OCI-M1 (cell line): ENCODE measurements at regions not wholly inside any gene's neighbourhood (a gene's known extent, or its start where the extent isn't known, plus 50 kb on each side); places are given as distances from the start of the nearest gene placed in this dataset.
"Not testable (repeated sequence)": the region's sequence is repeated elsewhere in the genome, so short reads cannot be mapped to it uniquely, and the experiment has no call there.

Source experiments
- DNase-seq: peaks from one replicate; lab custom pipeline; 2025; lab: John Stamatoyannopoulos, UW

DNA sequence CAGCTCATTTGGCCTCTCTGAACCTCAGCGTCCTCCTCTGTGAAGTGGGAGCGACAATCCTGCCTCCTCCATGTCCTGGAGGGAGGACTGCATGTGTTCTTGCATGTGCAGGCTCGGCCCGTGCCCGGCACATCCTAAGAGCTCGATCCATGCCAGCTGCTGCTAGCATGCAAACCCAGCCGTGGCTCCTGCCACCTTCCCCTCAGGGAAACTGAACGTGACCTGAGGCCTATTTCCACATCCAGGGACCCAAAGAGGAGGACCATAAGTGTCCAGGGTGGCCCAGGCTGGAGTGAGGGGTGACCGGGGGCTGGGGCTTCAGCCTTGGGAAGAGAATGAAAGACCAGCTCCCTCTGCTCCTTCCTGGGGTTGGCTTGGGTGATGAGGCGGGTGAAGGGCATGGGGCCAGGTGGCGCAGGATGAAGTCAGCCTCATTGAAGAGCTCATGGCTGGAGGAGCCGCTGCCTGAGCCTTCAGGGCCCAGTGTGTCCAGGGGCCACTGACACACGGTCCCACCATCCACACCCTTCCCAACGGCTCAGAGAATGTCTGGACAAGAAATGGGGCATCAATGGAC, 115.7 kb upstream of the AKAP13 start:
- DNase-seq, result not testable (repeated sequence)

DNA sequence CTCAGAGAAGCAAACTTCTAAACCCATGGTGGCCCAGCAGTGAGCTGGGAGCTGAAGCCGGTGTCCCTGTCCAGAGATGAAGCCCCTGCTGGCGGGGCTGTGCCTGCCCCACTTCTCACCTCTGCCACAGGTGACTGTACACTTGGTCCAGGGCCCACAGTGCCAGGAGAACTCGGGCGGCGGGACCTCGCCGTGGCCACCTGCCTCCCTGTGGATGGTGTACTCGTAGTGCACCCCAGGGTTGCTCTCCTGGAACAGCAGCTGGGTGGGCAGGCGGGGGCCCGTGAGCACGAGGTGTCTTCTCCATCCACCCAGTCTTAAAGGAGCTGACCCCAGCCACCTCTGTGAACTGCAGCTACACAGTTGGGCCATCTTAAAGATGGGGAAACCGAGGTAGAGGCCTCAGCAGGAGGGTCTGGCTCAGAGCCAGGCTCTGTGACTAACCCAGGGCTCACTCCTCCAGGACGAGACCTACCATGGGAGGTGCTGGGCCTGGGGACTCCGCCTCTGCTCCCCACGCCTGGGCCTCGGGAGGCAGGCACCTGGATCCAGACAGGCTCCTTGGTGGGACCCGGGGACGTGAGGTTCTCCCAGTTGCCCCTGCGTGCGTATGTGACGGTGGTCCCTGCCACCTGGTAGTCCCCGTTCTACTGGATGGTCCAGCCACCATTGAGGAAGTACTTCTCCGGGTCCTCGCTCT, 113.1 kb upstream of the AKAP13 start:
- not testable (repeated sequence) for DNase-seq

DNA sequence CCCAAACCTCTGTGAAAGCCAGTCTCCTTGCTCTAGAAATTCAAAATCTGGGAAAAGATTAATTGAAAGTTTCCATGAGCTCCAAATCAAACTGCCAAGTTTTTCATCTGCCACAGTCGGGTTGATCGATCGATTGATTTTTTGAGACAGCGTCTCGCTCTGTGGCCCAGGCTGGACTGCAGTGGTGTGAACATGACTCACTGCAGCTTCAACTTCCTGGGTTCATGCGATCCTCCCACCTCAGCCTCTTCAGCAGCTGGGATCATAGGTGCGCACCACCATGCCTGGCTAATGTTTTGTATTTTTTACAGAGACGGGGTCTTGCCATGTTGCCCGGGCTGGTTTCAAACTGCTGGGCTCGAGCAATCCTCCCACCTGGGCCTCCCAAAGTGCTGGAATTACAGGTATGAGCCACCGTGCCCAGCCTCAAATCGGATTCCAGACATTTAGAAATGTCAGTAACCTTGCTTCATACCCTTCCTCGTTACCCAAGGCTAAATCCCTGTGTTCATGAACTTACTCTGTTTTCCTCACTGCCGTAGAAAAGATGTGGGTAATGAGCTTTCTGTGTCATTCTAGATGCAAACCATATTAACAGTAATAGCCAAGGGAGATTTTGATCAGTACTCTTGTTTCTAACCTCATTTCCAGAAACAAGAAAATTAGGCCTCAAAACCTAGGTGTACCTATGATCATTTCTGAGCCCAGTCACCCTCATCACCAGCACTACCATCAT, 105.9 kb upstream of the AKAP13 start:
- no peak for DNase-seq

DNA sequence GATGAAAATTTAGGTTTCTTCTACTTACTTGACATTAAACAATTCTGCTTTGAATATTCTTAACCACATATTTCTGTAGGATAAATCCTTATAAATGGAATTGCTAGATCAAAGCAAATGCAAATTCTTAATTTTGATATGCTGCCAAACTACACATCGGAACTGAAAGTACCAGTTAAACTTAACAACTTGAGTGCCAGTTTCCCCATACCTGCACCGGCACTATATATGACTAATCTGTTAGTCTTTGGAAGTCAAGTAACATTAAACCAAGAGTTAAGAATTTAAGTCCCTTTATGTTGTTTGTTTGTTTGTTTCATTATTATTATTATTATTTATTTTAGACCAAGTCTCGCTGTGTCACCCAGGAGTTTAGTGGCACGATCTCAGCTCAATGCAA, 103.9 kb upstream of the AKAP13 start:
- no peak for DNase-seq

DNA sequence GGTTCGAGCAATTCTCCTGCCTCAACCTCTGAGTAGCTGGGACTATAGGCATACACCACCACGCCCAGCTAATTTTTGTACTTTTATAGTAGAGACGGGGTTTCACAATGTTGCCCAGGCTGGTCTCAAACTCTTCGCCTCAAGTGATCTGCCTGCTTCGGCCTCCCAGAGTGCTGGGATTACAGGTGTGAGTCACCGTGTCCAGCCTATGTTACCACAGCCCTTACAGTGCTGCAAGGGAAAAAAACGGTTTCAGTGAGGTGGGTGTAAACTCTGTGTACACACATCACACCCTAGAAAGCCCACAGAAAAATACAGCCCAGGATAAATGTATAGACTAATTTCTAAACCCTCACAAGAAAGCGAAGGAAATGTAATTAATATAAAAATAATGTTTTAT, 103.5 kb upstream of the AKAP13 start:
- no peak for DNase-seq

DNA sequence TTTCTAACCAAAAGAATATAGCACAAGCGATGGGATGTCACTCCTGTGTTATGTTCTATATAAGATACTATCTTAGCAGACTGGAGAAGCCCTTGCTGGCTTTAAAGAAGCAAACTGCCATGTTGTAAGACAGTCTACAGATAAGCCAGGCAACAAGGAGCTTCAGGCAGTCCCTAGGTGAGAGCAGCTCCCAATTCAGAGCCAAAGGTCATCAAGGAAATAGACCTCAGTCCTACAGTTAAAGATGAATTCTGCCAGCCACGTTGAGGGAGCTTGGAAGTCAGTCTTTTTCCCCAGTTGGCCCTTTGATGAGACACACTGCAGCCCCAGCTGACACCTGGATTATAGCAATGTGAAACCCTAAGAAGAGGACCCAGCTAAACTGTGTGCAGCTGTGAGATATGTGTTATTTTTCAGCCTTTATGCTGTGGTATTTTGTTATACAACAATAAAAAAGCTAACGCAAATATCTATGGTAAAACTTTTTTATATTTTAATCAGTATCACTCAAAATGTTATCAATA, 102.5 kb upstream of the AKAP13 start:
- DNase-seq, result no peak

DNA sequence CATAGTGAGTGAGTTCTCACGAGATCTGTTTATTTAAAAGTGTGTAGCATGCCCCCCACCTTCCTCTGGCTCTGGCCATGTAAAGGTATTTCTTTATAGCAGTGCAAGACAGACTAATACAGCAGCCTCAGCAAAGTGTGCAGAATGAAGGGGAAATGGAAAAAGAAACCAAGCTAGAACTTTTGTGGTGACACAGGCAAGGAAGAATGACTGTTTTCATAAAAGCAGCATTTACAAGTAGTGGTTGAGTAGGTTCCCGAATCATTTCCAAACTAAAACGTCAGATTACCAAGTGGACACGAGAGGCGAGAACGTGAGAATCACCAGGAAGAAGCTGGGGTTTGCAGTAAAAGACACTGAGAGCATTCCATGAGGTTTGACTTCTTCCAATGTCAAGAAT, 100.2 kb upstream of the AKAP13 start:
- no peak for DNase-seq

DNA sequence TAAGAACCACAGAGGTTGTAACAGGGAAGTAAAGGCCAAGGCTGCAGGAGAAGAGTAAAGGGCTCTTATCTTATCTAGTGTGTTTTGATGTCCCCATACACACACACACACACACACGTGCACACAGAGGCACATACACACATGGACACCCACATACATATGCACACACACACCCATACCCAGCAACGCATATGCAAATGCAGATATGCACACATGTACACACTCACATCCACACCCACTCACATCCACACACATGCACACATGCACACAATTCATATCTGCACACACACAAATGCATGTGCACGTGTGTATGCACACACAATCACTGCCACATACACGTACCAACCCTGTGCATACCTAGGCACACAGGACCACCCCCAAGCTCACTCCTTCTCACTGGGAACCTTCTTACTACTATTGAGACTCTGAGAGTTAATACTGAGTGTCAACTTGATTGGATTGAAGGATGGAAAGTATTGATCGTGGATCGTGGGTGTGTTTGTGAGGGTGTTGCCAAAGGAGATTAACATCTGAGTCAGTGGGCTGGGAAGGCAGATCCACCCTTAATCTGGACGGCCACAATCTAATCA, 99.0 kb upstream of the AKAP13 start:
- no peak for DNase-seq

DNA sequence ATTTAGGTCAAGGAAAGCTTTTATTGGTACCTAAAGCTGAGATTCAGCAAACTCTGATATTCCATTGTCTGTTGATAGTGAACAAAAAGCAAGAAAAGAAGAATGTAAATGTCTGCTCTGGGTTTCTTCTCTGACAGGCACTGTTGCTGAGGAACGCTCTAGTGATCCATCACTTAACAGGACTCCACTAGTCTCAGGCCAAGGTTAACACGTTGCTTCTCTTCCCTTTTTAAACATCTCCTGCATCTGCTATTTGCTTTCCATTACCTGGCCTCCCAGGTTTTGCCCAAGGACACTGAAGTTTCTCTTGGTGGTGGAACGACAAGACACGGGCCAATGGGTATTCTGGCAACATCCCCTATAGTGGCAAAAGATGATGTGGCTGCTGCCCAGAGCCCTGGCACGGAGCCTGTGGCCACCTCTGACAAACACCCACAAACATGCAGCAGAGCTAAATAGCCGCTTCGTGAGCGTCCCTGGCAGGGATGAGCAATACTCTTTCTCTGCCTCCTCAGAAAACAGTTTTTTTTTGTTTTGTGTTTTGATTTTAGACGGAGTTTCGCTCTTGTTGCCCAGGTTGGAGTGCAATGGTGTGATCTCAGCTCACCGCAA, 97.8 kb upstream of the AKAP13 start:
- DNase-seq, result no peak

DNA sequence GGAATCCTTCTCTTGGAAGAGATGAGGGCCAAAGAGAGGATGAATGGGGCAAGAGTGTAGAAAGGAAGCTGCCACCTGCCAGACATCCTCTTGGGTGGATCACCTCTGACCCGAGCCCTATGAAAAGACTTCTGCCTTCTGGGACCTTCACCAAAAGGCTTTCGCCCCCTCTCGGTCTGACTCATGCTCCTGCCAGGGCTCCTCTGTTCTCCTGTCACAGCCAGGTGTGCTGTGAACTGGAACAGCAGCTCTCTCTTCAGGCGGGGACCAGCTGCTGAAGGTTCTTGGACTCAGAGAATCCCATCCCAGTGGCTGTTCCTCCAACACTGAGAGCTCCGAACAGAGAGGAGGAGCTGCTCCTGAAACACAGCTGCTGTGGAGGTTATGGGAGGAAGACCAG, 96.6 kb upstream of the AKAP13 start:
- not testable (repeated sequence) for DNase-seq

DNA sequence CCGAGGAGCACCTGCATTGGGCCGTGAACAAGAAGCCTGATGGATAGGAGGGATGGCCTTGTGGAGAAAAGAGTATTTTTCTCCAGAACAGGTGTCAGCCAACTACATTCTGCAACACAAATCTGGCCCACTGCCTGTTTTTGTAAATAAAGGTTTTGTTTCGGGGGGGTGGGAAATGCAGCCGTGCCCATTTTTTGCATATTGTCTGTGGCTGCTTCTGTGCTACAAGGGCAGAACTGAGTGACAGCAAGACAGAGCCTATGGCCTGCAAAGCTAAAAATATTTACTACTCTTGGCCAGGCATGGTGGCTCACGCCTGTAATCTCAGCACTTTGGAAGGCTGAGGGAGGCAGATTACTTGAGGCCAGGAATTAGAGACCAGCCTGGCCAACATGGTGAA, 95.9 kb upstream of the AKAP13 start:
- no peak for DNase-seq

DNA sequence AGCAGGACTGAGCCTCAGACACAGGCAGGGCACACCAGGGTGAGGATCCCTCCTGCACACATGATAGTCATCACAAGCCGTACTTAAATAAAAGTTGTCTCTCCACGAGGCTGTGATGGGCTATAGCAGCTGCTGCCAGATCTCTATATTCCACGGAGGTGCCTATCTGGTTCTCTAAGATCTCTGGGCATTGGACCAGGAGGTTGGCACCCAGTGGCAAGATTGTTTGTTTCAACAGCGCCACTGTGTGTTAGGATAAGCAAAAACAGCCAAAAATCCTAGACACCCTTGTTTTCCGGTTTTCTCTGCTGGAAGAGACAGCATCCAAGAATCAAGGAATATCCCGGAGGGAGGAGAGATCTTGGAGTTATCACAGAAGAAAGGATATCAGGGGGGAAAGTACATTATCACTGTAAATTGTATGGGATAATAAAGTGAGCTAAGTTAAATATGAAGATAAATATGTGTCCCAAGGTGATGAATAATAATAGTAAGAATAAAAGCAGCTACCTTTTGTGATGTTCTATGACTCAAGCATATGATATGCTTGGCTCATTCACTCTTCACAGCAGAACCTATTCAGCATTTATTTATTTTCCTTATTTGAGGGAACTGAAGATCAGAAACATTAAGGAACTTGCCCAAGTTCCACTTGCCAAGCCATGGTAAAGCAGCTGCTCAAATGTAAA, 90.6 kb upstream of the AKAP13 start:
- peak; percentile 18 for DNase-seq

DNA sequence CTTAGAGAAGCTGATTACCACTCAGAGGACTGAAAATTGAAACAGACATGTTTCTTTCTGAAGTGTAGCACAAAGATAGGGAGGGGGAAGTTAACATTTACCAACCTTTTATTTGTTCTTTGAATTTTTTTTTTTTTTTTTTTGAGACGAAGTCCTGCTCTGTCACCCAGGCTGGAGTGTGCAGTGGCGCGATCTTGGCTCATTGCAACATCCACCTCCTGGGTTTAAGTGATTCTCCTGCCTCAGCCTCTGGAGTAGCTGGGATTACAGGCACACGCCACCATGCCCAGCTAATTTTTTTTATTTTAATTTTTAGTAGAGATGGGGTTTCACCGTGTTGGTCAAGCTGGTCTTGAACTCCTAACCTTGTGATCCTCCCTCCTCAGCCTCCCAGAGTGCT, 87.8 kb upstream of the AKAP13 start:
- DNase-seq, result not testable (repeated sequence)

DNA sequence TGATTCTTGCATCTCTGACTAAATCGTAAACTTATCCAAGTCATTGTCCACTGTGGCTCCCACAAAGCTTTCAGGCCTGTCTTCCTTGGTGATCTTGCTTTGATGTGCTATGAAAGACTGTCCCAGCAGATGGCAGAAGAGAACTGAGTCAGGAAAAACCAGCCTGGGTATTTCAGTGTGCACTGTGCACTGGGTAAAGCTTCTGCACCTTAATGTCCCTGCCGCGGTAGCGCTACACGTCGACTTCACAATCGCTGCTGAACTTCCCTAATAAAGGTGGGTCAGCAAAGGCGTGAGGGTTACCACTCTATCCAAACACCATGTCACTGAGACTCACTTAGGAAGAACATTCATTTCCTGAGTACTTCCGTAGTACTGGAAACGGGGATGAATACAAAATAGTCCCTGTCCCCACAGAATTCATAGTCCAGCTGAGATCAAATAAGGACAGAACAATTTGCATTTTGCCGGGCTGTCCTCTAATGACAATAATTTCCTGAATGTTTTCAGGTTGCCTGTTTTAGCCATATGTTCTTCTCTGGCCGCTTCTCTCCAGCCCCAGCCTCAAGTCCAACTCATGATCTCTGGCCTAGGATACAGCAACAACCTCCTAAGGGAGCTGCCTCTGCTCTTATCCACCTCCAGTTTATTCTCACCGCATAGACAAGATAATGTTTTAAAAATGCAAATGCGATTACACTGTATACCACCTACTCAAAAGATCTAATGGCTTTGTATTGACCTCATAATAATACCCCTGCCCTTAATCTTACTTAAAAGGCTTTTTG, 83.6 kb upstream of the AKAP13 start:
- peak; percentile 80 for DNase-seq

DNA sequence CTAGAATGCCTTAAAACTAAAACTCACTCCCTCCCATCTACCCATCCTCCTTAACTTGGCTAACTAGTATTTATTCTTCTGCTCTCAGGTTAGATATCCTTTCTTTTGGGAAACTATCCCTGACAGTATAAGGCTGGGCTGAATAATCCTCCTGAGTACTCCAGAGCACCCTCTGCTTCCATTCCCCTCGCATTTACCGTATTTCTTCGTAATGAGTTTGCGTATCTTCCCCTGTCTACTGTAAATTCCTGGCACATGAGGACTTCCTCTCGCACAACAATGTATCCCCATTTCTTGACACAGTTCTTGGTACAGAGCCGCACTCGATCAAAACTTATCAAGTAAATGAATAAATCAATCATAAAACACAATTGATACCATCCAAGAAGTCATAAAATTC, 82.9 kb upstream of the AKAP13 start:
- no peak for DNase-seq

DNA sequence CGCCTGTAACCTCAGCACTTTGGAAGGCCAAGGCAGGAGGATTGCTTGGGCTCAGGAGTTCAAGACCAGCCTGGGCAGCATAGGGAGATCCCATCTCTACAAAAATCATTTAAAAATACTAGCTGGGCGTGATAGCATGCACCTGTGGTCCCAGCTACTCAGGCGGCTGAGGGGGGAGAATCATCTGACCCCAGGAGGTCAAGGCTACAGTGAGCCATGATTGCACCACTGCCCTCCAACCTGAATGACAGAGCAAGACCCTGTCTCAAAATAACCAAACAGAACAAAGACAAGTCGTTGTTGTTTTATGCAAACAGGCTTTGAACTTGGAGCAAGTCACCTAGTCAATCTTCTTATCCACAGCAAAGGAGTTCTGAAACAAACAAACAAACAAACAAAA, 82.0 kb upstream of the AKAP13 start:
- no peak for DNase-seq

DNA sequence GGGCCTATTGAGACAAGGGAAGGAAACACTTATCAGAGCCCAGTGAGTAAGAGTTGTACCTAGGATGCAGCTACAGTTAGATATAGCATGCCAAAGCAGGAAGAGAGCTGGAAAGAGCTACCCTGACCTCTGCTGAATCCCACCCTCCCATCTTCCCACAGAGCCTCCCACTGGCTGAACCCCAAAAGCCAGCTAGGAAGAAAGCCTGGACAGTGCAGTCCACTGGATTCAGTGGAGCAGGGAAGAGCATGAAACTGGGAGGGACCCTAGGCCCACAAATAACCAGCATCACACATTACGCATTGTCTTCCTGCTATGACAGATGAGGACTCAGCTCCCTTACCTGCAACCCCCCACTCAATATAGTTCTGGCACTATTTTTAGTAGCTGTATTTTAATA, 81.5 kb upstream of the AKAP13 start:
- no peak for DNase-seq

DNA sequence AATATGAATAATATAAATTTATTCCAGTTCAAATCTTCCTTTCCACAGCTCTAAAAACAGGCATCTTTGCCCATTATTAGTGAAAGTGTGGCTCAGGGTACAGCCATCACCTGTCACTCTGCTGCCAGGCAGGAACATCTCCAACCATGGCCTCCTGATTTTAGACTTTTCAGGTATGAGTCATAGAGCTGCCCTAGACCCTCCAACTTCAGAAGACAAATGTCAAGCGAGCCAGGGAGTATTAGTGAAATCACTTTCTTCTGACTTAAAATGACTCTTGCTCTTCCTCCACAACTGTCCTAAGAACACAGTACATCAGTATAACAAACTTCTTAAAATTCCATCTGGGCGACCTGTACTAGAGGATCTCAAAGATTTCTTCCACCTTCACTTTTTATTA, 78.1 kb upstream of the AKAP13 start:
- no peak for DNase-seq

DNA sequence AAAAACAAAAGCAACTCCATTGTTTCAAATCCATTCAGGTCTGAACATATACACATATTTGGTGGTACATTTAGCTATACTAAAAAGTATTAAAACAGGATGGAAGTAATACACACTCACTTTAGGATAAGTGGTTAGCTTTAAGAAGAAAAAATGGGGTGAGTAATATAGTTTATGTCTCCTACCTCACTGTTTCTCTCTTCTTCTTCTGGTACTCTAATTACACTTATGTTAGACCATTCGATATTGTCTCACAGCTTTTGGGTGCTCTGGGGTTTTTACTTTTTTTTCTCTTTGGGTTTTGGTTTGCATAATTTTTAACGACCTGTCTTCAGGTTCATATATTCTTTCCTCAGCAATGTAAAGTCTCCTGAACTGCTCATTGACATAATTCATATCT, 75.4 kb upstream of the AKAP13 start:
- no peak for DNase-seq

DNA sequence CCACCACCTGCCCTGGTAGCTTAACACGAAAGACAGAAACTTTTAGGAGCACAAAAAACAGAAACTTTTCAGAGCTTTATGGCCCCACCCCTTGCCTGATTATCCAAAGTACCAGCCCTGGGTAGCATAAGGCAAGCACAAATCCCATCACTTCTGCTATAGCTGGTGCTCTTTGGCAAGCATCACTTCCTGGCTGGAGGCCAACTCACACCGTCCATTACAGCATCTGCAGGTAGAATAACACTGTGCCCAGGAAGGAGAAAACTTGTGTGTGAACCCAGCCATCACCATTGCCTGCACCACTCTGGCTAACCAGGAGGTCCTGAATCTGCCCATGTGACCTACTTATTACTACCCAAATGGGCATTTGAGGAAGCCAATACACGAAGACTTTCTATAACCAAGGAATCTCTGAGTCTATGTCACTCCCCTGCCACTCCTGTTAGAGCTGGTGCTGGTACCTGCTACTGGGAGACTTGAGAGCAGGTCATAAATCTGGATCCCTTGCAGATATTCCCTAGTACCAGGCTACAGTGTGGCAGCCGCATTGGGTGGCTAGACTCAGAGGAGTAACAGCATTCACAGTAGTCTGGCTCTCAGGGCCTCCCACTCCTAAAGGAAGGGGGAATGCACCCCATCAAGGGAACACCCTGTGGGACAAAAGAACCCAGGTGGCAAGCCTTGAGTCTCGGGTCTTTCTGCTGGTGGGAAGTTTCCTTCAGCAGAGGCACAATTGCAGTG, 73.3 kb upstream of the AKAP13 start:
- DNase-seq, result no peak
